ENCODE measurements at regions not wholly inside any gene's neighbourhood (a gene's known extent, or its start where the extent isn't known, plus 50 kb on each side); places are given as distances from the start of the nearest gene placed in this dataset.

- DNase-seq = no peak
- Histone ChIP-seq H2BK12ac (ENCODE audit: insufficient read length, low read depth, low read length) (no peak overlapping the region), H4K20me1 (ENCODE audit: control insufficient read depth, insufficient read depth, insufficient read length) (no peaks in the 10 kb centered on the region), H4K91ac (ENCODE audit: insufficient read length, low read depth, low read length) (no peak overlapping the region), H3K79me2 (ENCODE audit: insufficient read depth, low read length) (no peaks in the 10 kb centered on the region), H2BK15ac (ENCODE audit: low read depth, low read length) (no peak overlapping the region), H3K23me2 (ENCODE audit: insufficient read length, low read depth, low read length, poor library complexity, severe bottlenecking) (no peaks in the 10 kb centered on the region), H3T11ph (ENCODE audit: low read length) (no peak overlapping the region), H3K23ac (ENCODE audit: insufficient read length, low read depth, low read length) (no peak overlapping the region), H3K9me3 (ENCODE audit: control insufficient read depth, low read depth, low read length) (no peaks in the 10 kb centered on the region), H2BK5ac (ENCODE audit: insufficient read length, low read length) (no peak overlapping the region), H3K9ac (ENCODE audit: extremely low read depth, insufficient read length, low read length) (no peak overlapping the region), H4K5ac (ENCODE audit: insufficient read length, low read depth, low read length) (no peak overlapping the region), H3K4me2 (ENCODE audit: insufficient read depth, insufficient read length, low read length) (no peak overlapping the region), H2AK5ac (ENCODE audit: insufficient read length, low read length) (no peak overlapping the region), H2AFZ (ENCODE audit: low read length) (no peak overlapping the region), H3K79me1 (ENCODE audit: insufficient read depth, low read depth, low read length, poor library complexity, severe bottlenecking) (no peaks in the 10 kb centered on the region), H3K27ac (ENCODE audit: insufficient read length, low read depth, low read length) (no peak overlapping the region), H2BK120ac (ENCODE audit: low read depth, low read length, poor library complexity, severe bottlenecking) (no peak overlapping the region), H3K14ac (ENCODE audit: insufficient read depth, low read length) (no peak overlapping the region), H3K27me3 (ENCODE audit: insufficient read depth, low read length) (no peaks in the 10 kb centered on the region), H2BK20ac (ENCODE audit: low read depth, low read length, poor library complexity, severe bottlenecking) (no peak overlapping the region), H3K56ac (ENCODE audit: insufficient read length, low read depth, low read length) (no peak overlapping the region), H3K4me1 (ENCODE audit: insufficient read depth, low read length) (no peaks in the 10 kb centered on the region), H3K4ac (ENCODE audit: low read depth, low read length) (no peak overlapping the region), H3K18ac (ENCODE audit: insufficient read length, low read depth, low read length) (no peak overlapping the region), H4K8ac (replicated peaks; ENCODE audit: insufficient read length, low read depth, low read length) (no peak overlapping the region)
- H3K4me3 Mint-ChIP-seq = no peak overlapping the region
- no peaks in the 10 kb centered on the region for H3K9me3 Mint-ChIP-seq
- H3K27ac Mint-ChIP-seq = no peak overlapping the region
- TF ChIP-seq CTCF (conservative IDR thresholded peaks at IDR 0.05) = no peak
- WGBS (ENCODE audit: extremely low coverage, insufficient read length, low lambda C conversion rate) = no CpG with 5 or more reads among the region's 1 CpG
- H3K4me1 Mint-ChIP-seq = no peaks in the 10 kb centered on the region
- no peaks in the 10 kb centered on the region for H3K36me3 Mint-ChIP-seq (ENCODE audit: insufficient read depth in 1 of 3, low read depth in 3 of 3)
- 0 out of 2 replicates have a peak, but pooled peaks cover 1% of the 10 kb centered on the region for H3K27me3 Mint-ChIP-seq (ENCODE audit: low read depth)
These were observed 84.6 kb upstream of the TBX18 start for GRCh38 chr6:84848960-84849359.

All from H9 (cell line).